ENCODE measurements at regions not wholly inside any gene's neighbourhood (a gene's known extent, or its start where the extent isn't known, plus 50 kb on each side); places are given as distances from the start of the nearest gene placed in this dataset.

- H3K4me1 ChIP-seq (ENCODE audit: control insufficient read depth, insufficient read depth, low read length): peaks cover 4% of the 10 kb centered on the region
- no peak overlapping the region for H3K4me3 ChIP-seq (ENCODE audit: low read depth, low read length)
- H3K27me3 ChIP-seq (ENCODE audit: control insufficient read depth, insufficient read depth, low read length): no peaks in the 10 kb centered on the region
- H3K9me3 ChIP-seq (ENCODE audit: control insufficient read depth, insufficient read depth, low read length): no peaks in the 10 kb centered on the region
- no peak overlapping the region for H3K9ac ChIP-seq (ENCODE audit: low read depth, low read length)
- H3K36me3 ChIP-seq (ENCODE audit: control insufficient read depth, insufficient read depth, low read length): no peaks in the 10 kb centered on the region
Measured at GRCh38 chr6:21676769-21677168, 83.2 kb downstream of the SOX4 start.

DNA sequence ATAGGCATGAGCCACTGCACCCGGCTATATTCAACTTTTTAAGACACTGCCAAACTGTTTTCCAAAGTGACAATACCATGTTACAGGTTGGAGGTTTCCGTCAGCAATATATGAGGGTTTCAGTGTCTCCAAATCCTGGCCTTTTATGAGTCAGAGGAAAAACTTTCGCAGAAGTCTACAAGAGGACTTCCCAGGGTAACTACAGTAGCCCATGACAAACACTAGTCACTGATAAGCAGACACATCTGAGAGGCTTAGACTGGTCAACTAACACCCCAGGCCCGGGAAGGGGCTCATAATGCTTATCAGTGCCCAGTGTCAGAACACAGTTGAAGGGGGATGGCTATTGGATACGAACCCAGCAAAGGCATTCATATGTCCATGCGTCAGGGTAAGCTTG is 85.4 kb downstream of the SOX4 start:
- Histone ChIP-seq H3K9me3 (ENCODE audit: control insufficient read depth, insufficient read depth, low read length) (no peaks in the 10 kb centered on the region), H3K4me3 (ENCODE audit: low read depth, low read length) (no peak overlapping the region), H3K4me1 (ENCODE audit: control insufficient read depth, insufficient read depth, low read length) (peaks cover 4% of the 10 kb centered on the region)

DNA sequence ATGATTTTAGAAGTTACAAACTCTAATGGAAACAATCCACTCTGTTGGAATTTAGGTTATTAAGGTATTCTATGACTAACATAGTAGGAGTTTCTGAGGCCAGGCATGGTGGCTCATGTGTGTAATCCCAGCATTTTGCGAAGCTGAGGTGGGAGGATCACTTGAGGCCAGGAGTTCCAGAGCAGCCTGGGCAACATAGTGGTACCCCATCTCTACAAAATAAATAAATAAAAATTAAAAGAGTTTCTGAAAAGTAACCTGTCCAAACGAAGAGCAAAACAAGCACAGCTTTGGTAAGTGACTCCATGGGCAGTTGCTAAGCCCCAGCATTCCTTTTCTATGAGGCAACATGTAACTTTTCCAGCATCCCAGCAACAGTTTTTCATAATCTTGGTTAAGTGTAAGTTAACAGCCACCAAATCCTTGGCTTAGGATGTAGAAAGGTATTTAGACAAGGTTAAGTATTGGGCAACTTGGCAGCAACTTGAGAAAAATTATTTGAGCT is 86.3 kb downstream of the SOX4 start:
- H3K36me3 ChIP-seq (ENCODE audit: control insufficient read depth, insufficient read depth, low read length): no peaks in the 10 kb centered on the region
- H3K4me3 ChIP-seq (ENCODE audit: low read depth, low read length): no peak overlapping the region

More for the DNA sequence above, 85.4 kb downstream of the SOX4 start:
- H3K9ac ChIP-seq (ENCODE audit: low read depth, low read length): no peak overlapping the region
- H3K27me3 ChIP-seq (ENCODE audit: control insufficient read depth, insufficient read depth, low read length): no peaks in the 10 kb centered on the region
- no peaks in the 10 kb centered on the region for H3K36me3 ChIP-seq (ENCODE audit: control insufficient read depth, insufficient read depth, low read length)

GRCh38 chr6:21680611-21681010 is 87.1 kb downstream of the SOX4 start:
- Histone ChIP-seq H3K4me3 (ENCODE audit: low read depth, low read length) (no peak overlapping the region), H3K27me3 (ENCODE audit: control insufficient read depth, insufficient read depth, low read length) (no peaks in the 10 kb centered on the region), H3K36me3 (ENCODE audit: control insufficient read depth, insufficient read depth, low read length) (no peaks in the 10 kb centered on the region), H3K4me1 (ENCODE audit: control insufficient read depth, insufficient read depth, low read length) (peaks cover 4% of the 10 kb centered on the region), H3K9me3 (ENCODE audit: control insufficient read depth, insufficient read depth, low read length) (no peaks in the 10 kb centered on the region), H3K9ac (ENCODE audit: low read depth, low read length) (no peak overlapping the region)

More for the DNA sequence above, 86.3 kb downstream of the SOX4 start:
- Histone ChIP-seq H3K9ac (ENCODE audit: low read depth, low read length) (no peak overlapping the region), H3K27me3 (ENCODE audit: control insufficient read depth, insufficient read depth, low read length) (no peaks in the 10 kb centered on the region), H3K9me3 (ENCODE audit: control insufficient read depth, insufficient read depth, low read length) (no peaks in the 10 kb centered on the region), H3K4me1 (ENCODE audit: control insufficient read depth, insufficient read depth, low read length) (peaks cover 4% of the 10 kb centered on the region)

DNA sequence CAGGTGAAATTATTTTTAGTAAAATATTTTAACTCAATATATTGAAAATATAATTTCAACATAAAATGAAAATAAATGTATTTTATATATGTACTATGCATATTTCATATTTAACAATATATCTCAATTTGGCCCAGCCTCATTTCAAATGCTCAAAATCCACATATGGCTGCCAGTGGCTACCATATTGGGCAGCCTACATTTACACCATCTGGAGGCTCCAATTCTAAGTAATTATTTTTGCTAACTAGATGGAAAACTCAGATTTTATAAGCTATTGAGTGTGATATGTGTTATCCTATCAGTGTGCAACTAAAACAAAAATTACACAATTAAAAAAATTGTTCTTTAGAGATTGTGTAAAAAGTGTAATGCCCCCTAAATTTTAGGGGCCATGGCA is 96.9 kb downstream of the SOX4 start:
- peaks cover 8% of the 10 kb centered on the region for H3K36me3 ChIP-seq (ENCODE audit: control insufficient read depth, insufficient read depth, low read length)
- no peaks in the 10 kb centered on the region for H3K27me3 ChIP-seq (ENCODE audit: control insufficient read depth, insufficient read depth, low read length)
- no peak overlapping the region for H3K4me3 ChIP-seq (ENCODE audit: low read depth, low read length)
- no peak overlapping the region for H3K9ac ChIP-seq (ENCODE audit: low read depth, low read length)
- peaks cover 8% of the 10 kb centered on the region for H3K9me3 ChIP-seq (ENCODE audit: control insufficient read depth, insufficient read depth, low read length)
- peaks cover 25% of the 10 kb centered on the region for H3K4me1 ChIP-seq (ENCODE audit: control insufficient read depth, insufficient read depth, low read length)

DNA sequence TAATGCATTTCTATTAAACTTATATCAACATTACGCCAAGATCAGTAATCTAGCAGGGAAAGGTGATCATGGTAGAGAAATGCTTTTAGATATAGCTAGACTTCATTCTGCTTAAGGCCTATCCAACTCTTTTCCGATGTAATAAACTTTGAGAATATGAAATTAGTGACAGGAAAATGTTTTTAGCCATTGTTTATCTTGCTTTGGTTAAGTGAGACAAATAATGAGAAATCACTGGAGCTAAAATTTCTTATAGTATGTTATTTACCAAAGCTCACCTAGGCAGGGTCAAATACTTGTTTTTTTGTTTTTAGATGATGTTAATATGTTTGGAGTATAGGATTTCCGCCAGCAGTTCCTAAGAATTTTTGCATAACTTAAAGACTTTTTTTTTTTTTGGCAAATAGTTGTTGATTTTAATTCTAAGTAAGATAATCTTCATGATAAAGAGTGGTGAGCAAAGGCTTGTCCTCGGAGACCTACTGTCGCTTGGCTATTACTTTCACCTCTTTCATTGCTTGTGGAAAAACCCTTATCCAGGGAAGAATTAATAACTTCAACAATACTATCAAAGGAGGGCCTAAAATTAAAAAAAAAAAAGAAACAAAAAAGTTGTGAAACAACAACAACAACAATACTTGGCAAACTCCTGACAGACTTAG is 98.3 kb downstream of the SOX4 start:
- H3K4me3 ChIP-seq (ENCODE audit: low read depth, low read length): peak overlapping the region; percentile 10
- H3K36me3 ChIP-seq (ENCODE audit: control insufficient read depth, insufficient read depth, low read length): peaks cover 8% of the 10 kb centered on the region
- H3K9ac ChIP-seq (ENCODE audit: low read depth, low read length): no peak overlapping the region

DNA sequence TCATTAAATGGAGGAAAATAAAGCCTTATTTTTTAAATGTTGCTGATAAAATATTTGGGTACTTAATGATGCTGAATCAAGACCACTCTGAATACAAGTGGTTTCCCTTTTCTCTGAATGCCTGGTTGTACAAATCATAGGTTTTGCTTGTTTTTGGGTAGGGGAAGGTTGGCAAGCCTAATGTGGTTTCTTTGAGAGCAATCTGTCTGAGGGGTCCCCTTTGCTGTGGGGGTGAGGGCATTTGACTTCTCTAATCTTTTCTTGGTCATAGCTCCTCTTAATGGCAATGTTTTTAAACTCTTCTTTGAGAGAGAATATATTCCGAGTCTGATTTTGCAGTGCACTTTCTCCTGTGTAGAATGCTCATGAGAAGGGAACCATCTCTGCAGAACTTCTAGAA is 99.2 kb downstream of the SOX4 start:
- H3K4me1 ChIP-seq (ENCODE audit: control insufficient read depth, insufficient read depth, low read length): peaks cover 32% of the 10 kb centered on the region
- H3K9me3 ChIP-seq (ENCODE audit: control insufficient read depth, insufficient read depth, low read length): peaks cover 4% of the 10 kb centered on the region
- H3K4me3 ChIP-seq (ENCODE audit: low read depth, low read length): no peak overlapping the region
- H3K36me3 ChIP-seq (ENCODE audit: control insufficient read depth, insufficient read depth, low read length): peaks cover 5% of the 10 kb centered on the region
- no peaks in the 10 kb centered on the region for H3K27me3 ChIP-seq (ENCODE audit: control insufficient read depth, insufficient read depth, low read length)
- no peak overlapping the region for H3K9ac ChIP-seq (ENCODE audit: low read depth, low read length)

More for the DNA sequence above, 98.3 kb downstream of the SOX4 start:
- no peaks in the 10 kb centered on the region for H3K27me3 ChIP-seq (ENCODE audit: control insufficient read depth, insufficient read depth, low read length)
- H3K4me1 ChIP-seq (ENCODE audit: control insufficient read depth, insufficient read depth, low read length): peaks cover 28% of the 10 kb centered on the region
- peaks cover 8% of the 10 kb centered on the region for H3K9me3 ChIP-seq (ENCODE audit: control insufficient read depth, insufficient read depth, low read length)

DNA sequence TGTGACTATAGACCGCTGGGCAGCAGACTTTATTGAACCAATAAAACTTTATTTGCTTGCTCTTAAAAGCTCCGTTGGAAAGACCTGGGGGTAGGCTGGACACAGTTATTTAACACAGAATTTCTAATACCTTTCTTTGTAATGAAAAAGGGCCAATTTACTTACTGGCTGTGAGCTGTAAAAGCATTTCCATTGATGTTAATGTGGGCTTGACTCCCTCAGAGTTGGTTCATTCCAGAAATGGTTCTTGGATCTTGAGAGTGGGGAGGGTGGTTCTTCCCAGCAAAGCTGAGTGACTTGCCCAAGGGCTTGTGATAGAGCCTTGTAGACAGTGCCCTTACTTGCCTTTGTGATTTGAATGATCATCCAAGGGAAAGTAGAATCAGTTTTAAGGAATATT is 100.6 kb downstream of the SOX4 start:
- Histone ChIP-seq H3K9me3 (ENCODE audit: control insufficient read depth, insufficient read depth, low read length) (no peaks in the 10 kb centered on the region), H3K4me3 (ENCODE audit: low read depth, low read length) (no peak overlapping the region), H3K36me3 (ENCODE audit: control insufficient read depth, insufficient read depth, low read length) (no peaks in the 10 kb centered on the region), H3K9ac (ENCODE audit: low read depth, low read length) (no peak overlapping the region), H3K4me1 (ENCODE audit: control insufficient read depth, insufficient read depth, low read length) (peaks cover 29% of the 10 kb centered on the region), H3K27me3 (ENCODE audit: control insufficient read depth, insufficient read depth, low read length) (no peaks in the 10 kb centered on the region)

DNA sequence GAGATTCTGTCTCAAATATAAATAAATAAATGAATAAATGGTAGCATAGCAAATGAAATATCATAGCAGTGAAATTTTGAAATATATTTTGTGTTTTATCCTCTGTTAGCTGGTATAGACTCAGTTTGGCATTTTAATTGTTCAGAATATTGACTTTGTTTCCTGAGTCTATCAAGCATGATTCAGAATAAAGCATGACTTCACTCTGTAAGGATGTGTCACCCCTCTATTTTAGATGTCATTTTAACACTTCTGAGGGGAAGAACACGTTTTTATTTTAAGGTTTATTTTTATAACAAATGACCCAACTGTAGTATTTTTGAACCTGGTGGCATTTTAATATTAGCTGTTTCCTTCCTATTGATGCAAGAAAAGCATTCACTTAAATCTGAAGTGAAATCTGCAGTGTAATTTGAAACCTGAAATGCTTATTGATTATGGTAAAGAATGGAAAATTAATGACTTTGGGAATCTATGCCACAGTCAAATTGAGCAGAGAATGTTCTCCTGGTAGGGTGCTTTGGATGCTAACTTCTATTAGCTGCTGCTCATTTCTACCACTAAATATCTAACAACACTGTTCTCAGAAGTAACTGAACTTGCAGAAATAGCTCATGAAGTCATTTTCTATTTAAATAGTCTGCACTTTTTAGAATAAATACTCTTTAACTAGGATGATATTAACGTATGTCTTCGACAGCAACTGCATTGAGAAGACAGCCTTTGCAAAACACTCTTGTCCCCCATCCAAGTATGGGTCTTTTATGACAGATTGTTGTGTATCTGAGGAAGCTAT is 114.2 kb downstream of the SOX4 start:
- Histone ChIP-seq H3K9ac (ENCODE audit: low read depth, low read length) (no peak overlapping the region), H3K4me1 (ENCODE audit: control insufficient read depth, insufficient read depth, low read length) (peaks cover 18% of the 10 kb centered on the region), H3K36me3 (ENCODE audit: control insufficient read depth, insufficient read depth, low read length) (no peaks in the 10 kb centered on the region), H3K27me3 (ENCODE audit: control insufficient read depth, insufficient read depth, low read length) (no peaks in the 10 kb centered on the region), H3K9me3 (ENCODE audit: control insufficient read depth, insufficient read depth, low read length) (no peaks in the 10 kb centered on the region), H3K4me3 (ENCODE audit: low read depth, low read length) (no peak overlapping the region)

DNA sequence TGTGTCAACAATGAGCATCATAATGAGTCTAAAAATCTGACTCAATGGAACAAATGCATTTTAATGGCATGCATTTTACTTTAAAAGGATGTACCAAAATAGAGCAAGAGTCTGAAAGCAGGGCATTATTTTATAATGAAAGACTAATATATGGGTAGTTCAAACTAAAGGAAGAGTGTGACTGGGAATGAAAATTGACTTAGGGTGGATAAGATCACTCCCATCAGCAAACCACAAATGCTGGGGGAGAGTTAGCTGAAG is 114.7 kb downstream of the SOX4 start:
- Histone ChIP-seq H3K36me3 (ENCODE audit: control insufficient read depth, insufficient read depth, low read length) (no peaks in the 10 kb centered on the region), H3K4me3 (ENCODE audit: low read depth, low read length) (no peak overlapping the region), H3K4me1 (ENCODE audit: control insufficient read depth, insufficient read depth, low read length) (peaks cover 16% of the 10 kb centered on the region), H3K27me3 (ENCODE audit: control insufficient read depth, insufficient read depth, low read length) (no peaks in the 10 kb centered on the region), H3K9ac (ENCODE audit: low read depth, low read length) (no peak overlapping the region), H3K9me3 (ENCODE audit: control insufficient read depth, insufficient read depth, low read length) (no peaks in the 10 kb centered on the region)

DNA sequence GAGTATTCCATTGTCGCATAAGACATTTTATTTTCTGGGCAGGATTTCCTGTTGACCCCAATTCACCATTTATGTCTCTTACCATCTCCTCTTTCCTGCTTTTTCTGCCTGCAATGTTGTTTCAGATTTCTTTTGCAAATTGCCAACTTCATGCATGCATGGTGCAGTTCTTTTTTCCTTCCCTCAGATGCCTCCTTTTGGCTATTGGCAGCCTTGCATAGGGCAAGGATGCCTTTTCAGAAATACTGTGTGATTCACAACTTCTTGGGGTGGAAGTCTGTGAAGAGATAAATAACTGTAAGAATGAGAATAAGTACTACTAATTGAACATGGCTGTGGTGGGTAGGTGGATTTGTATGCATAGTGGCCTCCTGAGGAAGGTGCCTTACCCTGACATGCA is 116.7 kb downstream of the SOX4 start:
- H3K9me3 ChIP-seq (ENCODE audit: control insufficient read depth, insufficient read depth, low read length): no peaks in the 10 kb centered on the region
- H3K27me3 ChIP-seq (ENCODE audit: control insufficient read depth, insufficient read depth, low read length): no peaks in the 10 kb centered on the region
- H3K4me3 ChIP-seq (ENCODE audit: low read depth, low read length): no peak overlapping the region
- H3K4me1 ChIP-seq (ENCODE audit: control insufficient read depth, insufficient read depth, low read length): peaks cover 18% of the 10 kb centered on the region
- H3K36me3 ChIP-seq (ENCODE audit: control insufficient read depth, insufficient read depth, low read length): no peaks in the 10 kb centered on the region
- H3K9ac ChIP-seq (ENCODE audit: low read depth, low read length): no peak overlapping the region

All from iPS-15b (cell line).